Esophagus squamous epithelium (tissue), 4 donors: ENCODE measurements at regions not wholly inside any gene's neighbourhood (a gene's known extent, or its start where the extent isn't known, plus 50 kb on each side); places are given as distances from the start of the nearest gene placed in this dataset.
"Not testable (repeated sequence)": the region's sequence is repeated elsewhere in the genome, so short reads cannot be mapped to it uniquely, and the experiment has no call there.

Source experiments
- POLR2A ChIP-seq, 4 donors: fragments of 450-650 bp; IDR thresholded peaks; one replicate each; pipeline ENCODE4 v1.6.1; 2017; ENCODE audit warnings: antibody characterized with exemption in 4 of 4, mild to moderate bottlenecking in 4 of 4, moderate library complexity in 3 of 4
- TF ChIP-seq, protein P1 (sequence below), 6 experiments: fragments of 450-650 bp in 4 of 6; fragments of 200-600 bp in 2 of 6; sonication (generic) in 2 of 6; IDR thresholded peaks; one replicate each; pipeline ENCODE4 v1.5.1; 2016 to 2019; ENCODE audit warnings: antibody characterized with exemption in 6 of 6, mild to moderate bottlenecking in 4 of 6, moderate library complexity in 4 of 6

- not testable (repeated sequence) for TF ChIP-seq POLR2A (IDR thresholded peaks at IDR 0.05)
- TF ChIP-seq, protein P1, sequence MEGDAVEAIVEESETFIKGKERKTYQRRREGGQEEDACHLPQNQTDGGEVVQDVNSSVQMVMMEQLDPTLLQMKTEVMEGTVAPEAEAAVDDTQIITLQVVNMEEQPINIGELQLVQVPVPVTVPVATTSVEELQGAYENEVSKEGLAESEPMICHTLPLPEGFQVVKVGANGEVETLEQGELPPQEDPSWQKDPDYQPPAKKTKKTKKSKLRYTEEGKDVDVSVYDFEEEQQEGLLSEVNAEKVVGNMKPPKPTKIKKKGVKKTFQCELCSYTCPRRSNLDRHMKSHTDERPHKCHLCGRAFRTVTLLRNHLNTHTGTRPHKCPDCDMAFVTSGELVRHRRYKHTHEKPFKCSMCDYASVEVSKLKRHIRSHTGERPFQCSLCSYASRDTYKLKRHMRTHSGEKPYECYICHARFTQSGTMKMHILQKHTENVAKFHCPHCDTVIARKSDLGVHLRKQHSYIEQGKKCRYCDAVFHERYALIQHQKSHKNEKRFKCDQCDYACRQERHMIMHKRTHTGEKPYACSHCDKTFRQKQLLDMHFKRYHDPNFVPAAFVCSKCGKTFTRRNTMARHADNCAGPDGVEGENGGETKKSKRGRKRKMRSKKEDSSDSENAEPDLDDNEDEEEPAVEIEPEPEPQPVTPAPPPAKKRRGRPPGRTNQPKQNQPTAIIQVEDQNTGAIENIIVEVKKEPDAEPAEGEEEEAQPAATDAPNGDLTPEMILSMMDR (IDR thresholded peaks at IDR 0.05): not testable (repeated sequence)
These were observed 348.9 kb upstream of the RPS23 start for GRCh38 chr5:82626905-82627591.
